ENCODE measurements at regions not wholly inside any gene's neighbourhood (a gene's known extent, or its start where the extent isn't known, plus 50 kb on each side); places are given as distances from the start of the nearest gene placed in this dataset.

DNA sequence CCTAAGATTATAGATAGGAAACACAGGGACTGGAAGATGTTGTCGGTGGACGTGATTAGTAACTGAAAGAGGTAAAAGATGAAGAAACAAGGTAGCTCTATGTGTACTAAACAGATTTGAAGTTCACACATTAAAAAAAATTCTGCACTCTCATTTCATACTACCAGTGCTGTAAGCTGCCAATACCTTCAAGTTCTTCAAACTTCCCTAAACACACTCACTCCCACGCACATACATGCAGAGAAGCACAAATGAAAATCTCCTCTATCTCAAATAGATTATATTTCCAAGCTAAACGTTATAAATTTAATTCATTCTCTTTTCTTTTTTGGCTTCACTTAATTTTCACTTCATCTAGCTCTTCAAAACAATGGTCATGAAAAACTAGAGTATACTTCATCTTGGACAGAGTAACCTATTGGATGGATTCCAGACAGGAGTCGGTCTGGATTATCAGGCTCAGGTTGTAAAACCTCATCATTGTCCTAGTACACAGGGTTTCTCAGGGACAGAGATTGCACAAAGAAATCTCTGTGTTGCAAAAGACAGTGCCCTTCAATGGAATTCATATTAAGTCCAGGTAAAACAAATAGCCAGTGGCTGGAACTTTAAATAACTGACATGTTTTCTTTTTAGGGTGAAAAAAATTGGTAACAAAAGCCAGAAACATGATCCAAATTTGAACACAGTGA lies 408.1 kb upstream of the ZNF385D start (continued):
- TF ChIP-seq RORB (CRISPR knock-in tag; IDR thresholded peaks at IDR 0.05) = no peak
- no peak for TF ChIP-seq ZNF396 (CRISPR knock-in tag; IDR thresholded peaks at IDR 0.05; ENCODE audit: borderline replicate concordance)
- TF ChIP-seq, protein P1, sequence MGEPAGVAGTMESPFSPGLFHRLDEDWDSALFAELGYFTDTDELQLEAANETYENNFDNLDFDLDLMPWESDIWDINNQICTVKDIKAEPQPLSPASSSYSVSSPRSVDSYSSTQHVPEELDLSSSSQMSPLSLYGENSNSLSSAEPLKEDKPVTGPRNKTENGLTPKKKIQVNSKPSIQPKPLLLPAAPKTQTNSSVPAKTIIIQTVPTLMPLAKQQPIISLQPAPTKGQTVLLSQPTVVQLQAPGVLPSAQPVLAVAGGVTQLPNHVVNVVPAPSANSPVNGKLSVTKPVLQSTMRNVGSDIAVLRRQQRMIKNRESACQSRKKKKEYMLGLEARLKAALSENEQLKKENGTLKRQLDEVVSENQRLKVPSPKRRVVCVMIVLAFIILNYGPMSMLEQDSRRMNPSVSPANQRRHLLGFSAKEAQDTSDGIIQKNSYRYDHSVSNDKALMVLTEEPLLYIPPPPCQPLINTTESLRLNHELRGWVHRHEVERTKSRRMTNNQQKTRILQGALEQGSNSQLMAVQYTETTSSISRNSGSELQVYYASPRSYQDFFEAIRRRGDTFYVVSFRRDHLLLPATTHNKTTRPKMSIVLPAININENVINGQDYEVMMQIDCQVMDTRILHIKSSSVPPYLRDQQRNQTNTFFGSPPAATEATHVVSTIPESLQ (CRISPR knock-in tag; IDR thresholded peaks at IDR 0.05) = no peak
- no peak for TF ChIP-seq NR1H2 (CRISPR knock-in tag; IDR thresholded peaks at IDR 0.05)
- TF ChIP-seq NR2C2 (CRISPR knock-in tag; IDR thresholded peaks at IDR 0.05) = no peak
- TF ChIP-seq ZNF219 (CRISPR knock-in tag; IDR thresholded peaks at IDR 0.05; ENCODE audit: borderline replicate concordance) = no peak
- TF ChIP-seq SOX15 (CRISPR knock-in tag; IDR thresholded peaks at IDR 0.05) = no peak
- no peak for TF ChIP-seq ZBTB21 (CRISPR knock-in tag; IDR thresholded peaks at IDR 0.05; ENCODE audit: borderline replicate concordance)

DNA sequence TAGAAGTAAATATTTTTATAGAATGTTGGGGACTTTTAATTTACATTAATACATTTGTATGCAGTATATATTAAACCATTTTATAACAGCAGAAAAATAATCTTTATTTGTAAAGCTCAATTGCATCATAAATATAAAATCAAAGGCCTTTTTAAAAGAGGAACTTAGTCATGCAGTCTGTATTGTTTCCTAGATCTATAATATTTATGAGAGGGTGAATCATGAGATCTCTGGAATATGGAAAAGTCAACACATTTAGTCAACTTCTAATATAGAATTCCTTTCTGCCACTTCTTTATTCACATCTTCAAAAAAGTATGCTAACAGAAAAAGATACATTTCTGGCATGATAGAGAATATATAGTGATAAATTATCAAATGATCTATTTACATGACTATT lies 410.3 kb upstream of the ZNF385D start:
- no peaks in the 10 kb centered on the region for H3K36me3 Mint-ChIP-seq
- no peaks in the 10 kb centered on the region for H3K9me3 Mint-ChIP-seq
- DNase-seq (ENCODE audit: low spot score) = no peak
- POLR2A ChIA-PET = no interaction called here
- TF ChIP-seq, protein P2, sequence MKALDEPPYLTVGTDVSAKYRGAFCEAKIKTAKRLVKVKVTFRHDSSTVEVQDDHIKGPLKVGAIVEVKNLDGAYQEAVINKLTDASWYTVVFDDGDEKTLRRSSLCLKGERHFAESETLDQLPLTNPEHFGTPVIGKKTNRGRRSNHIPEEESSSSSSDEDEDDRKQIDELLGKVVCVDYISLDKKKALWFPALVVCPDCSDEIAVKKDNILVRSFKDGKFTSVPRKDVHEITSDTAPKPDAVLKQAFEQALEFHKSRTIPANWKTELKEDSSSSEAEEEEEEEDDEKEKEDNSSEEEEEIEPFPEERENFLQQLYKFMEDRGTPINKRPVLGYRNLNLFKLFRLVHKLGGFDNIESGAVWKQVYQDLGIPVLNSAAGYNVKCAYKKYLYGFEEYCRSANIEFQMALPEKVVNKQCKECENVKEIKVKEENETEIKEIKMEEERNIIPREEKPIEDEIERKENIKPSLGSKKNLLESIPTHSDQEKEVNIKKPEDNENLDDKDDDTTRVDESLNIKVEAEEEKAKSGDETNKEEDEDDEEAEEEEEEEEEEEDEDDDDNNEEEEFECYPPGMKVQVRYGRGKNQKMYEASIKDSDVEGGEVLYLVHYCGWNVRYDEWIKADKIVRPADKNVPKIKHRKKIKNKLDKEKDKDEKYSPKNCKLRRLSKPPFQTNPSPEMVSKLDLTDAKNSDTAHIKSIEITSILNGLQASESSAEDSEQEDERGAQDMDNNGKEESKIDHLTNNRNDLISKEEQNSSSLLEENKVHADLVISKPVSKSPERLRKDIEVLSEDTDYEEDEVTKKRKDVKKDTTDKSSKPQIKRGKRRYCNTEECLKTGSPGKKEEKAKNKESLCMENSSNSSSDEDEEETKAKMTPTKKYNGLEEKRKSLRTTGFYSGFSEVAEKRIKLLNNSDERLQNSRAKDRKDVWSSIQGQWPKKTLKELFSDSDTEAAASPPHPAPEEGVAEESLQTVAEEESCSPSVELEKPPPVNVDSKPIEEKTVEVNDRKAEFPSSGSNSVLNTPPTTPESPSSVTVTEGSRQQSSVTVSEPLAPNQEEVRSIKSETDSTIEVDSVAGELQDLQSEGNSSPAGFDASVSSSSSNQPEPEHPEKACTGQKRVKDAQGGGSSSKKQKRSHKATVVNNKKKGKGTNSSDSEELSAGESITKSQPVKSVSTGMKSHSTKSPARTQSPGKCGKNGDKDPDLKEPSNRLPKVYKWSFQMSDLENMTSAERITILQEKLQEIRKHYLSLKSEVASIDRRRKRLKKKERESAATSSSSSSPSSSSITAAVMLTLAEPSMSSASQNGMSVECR (CRISPR knock-in tag; IDR thresholded peaks at IDR 0.05; ENCODE audit: borderline replicate concordance) = no peak
- TF ChIP-seq ZNF263 (CRISPR knock-in tag; IDR thresholded peaks at IDR 0.05; ENCODE audit: low read depth) (no peak), ZBTB21 (CRISPR knock-in tag; IDR thresholded peaks at IDR 0.05; ENCODE audit: borderline replicate concordance) (no peak), ZNF232 (CRISPR knock-in tag; IDR thresholded peaks at IDR 0.05) (no peak), NR1H2 (CRISPR knock-in tag; IDR thresholded peaks at IDR 0.05) (no peak), TP53 (CRISPR knock-in tag; IDR thresholded peaks at IDR 0.05) (no peak), KAT7 (CRISPR knock-in tag; IDR thresholded peaks at IDR 0.05; ENCODE audit: borderline replicate concordance) (no peak), SP1 (CRISPR knock-in tag; conservative IDR thresholded peaks at IDR 0.05) (no peak), ETV6 (CRISPR knock-in tag; IDR thresholded peaks at IDR 0.05) (no peak)
- TF ChIP-seq, protein P3, sequence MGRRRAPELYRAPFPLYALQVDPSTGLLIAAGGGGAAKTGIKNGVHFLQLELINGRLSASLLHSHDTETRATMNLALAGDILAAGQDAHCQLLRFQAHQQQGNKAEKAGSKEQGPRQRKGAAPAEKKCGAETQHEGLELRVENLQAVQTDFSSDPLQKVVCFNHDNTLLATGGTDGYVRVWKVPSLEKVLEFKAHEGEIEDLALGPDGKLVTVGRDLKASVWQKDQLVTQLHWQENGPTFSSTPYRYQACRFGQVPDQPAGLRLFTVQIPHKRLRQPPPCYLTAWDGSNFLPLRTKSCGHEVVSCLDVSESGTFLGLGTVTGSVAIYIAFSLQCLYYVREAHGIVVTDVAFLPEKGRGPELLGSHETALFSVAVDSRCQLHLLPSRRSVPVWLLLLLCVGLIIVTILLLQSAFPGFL (CRISPR knock-in tag; IDR thresholded peaks at IDR 0.05; ENCODE audit: borderline replicate concordance) = no peak
- TF ChIP-seq, protein P4, sequence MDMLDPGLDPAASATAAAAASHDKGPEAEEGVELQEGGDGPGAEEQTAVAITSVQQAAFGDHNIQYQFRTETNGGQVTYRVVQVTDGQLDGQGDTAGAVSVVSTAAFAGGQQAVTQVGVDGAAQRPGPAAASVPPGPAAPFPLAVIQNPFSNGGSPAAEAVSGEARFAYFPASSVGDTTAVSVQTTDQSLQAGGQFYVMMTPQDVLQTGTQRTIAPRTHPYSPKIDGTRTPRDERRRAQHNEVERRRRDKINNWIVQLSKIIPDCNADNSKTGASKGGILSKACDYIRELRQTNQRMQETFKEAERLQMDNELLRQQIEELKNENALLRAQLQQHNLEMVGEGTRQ (CRISPR knock-in tag; IDR thresholded peaks at IDR 0.05) = no peak
- no peaks in the 10 kb centered on the region for H3K27me3 Mint-ChIP-seq (ENCODE audit: low read depth)
- H3K4me3 Mint-ChIP-seq = no peak overlapping the region
- H3K27ac Mint-ChIP-seq = no peak overlapping the region
- H3K4me1 Mint-ChIP-seq = peaks cover 11% of the 10 kb centered on the region
- ATAC-seq = no peak
- CTCF ChIA-PET = no interaction called here

Data from WTC11 (cell line).